ENCODE measurements at regions not wholly inside any gene's neighbourhood (a gene's known extent, or its start where the extent isn't known, plus 50 kb on each side); places are given as distances from the start of the nearest gene placed in this dataset.
"Not testable (repeated sequence)": the region's sequence is repeated elsewhere in the genome, so short reads cannot be mapped to it uniquely, and the experiment has no call there.

DNA sequence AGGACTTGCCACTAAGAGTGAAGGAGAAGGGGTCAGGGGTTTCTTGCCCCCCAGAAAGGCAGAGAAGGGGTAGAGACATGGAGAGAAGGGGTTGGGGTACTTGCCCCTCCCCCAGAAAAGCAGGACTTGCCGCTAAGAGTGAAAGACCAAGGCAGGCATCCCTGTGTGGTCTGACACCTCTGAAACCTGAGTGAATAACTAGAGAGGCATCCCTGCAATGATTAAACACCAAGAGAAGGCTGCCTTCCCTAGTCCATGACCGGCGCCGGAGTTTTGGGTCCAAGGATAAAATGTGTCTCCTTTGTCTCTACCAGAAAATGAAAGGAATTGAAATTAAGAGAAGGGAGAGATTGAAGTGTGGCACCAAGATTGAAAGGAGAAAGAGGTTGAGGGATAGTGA lies 102.3 kb upstream of the SLC7A14 start:
- H3K27ac ChIP-seq (ENCODE audit: low read depth, low read length); H3K36me3 ChIP-seq (ENCODE audit: insufficient read depth, low read length); H3K4me1 ChIP-seq (ENCODE audit: insufficient read depth, low read length); H3K4me3 ChIP-seq (ENCODE audit: low read length); H3K27me3 ChIP-seq (ENCODE audit: insufficient read depth, low read length); H3K9me3 ChIP-seq (ENCODE audit: insufficient read depth, low read depth, low read length); H3K9ac ChIP-seq (ENCODE audit: low read depth, low read length): not testable (repeated sequence)
- WGBS: 92% methylated on average over 4 of the region's 4 CpGs

DNA sequence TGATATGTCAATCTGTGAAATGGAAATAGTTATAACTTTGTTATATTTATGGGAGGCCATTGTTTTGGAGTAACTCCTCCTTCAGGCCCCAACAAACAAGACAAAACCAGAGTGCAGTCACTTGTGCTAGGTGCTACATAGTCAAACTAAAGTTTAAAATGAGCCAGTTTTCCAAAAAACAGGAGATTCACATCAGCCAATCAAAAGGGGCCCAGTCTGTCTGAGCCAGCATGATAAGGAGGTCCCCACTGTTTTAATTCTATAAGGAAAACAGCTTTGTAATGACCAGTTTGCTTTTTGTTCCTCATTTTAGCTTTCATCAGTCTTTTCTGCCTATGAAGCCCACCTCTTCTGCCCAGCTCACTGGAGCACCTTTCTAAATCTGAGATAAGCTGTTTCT lies 94.7 kb upstream of the SLC7A14 start:
- Histone ChIP-seq H3K27me3 (ENCODE audit: insufficient read depth, low read length) (no peaks in the 10 kb centered on the region), H3K9ac (ENCODE audit: low read depth, low read length) (no peak overlapping the region), H3K4me1 (ENCODE audit: insufficient read depth, low read length) (no peaks in the 10 kb centered on the region), H3K4me3 (ENCODE audit: low read length) (no peak overlapping the region), H3K9me3 (ENCODE audit: insufficient read depth, low read depth, low read length) (peaks cover 9% of the 10 kb centered on the region; the same call in 1 of the 2 replicates), H3K27ac (ENCODE audit: low read depth, low read length) (no peak overlapping the region), H3K36me3 (ENCODE audit: insufficient read depth, low read length) (no peaks in the 10 kb centered on the region)

- H3K27ac ChIP-seq (ENCODE audit: low read depth, low read length): no peak overlapping the region
- 89% methylated on average over 3 of the region's 3 CpGs for WGBS
- H3K4me1 ChIP-seq (ENCODE audit: insufficient read depth, low read length): no peaks in the 10 kb centered on the region
- H3K36me3 ChIP-seq (ENCODE audit: insufficient read depth, low read length): no peaks in the 10 kb centered on the region
- no peak overlapping the region for H3K9ac ChIP-seq (ENCODE audit: low read depth, low read length)
- no peaks in the 10 kb centered on the region for H3K27me3 ChIP-seq (ENCODE audit: insufficient read depth, low read length)
- peaks cover 9% of the 10 kb centered on the region; the same call in 1 of the 2 replicates for H3K9me3 ChIP-seq (ENCODE audit: insufficient read depth, low read depth, low read length)
- no peak overlapping the region for H3K4me3 ChIP-seq (ENCODE audit: low read length)
Measured at GRCh38 chr3:170679190-170679589, 93.3 kb upstream of the SLC7A14 start.

DNA sequence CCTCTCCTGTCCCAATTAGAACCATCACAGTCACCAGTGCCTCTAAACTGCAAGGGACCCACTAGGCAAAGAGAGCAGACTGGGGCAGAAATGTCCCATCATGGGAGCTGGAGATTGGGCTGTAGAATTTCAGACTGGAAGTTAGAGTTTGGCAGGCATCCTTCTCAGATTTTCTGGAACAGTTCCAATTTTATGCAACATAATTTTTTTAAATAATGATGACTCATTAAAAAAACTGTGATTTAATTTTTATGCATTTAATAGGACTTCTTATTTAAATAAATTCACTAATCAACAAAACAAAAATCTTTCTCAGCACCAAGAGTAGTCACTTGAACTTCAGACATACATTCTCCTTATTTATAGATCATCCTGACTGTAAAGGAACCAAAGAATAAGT lies 84.6 kb upstream of the SLC7A14 start:
- Histone ChIP-seq H3K9me3 (ENCODE audit: insufficient read depth, low read depth, low read length) (peaks cover 11% of the 10 kb centered on the region), H3K27me3 (ENCODE audit: insufficient read depth, low read length) (no peaks in the 10 kb centered on the region), H3K4me3 (ENCODE audit: low read length) (no peak overlapping the region), H3K4me1 (ENCODE audit: insufficient read depth, low read length) (no peaks in the 10 kb centered on the region), H3K36me3 (ENCODE audit: insufficient read depth, low read length) (no peaks in the 10 kb centered on the region), H3K9ac (ENCODE audit: low read depth, low read length) (no peak overlapping the region), H3K27ac (ENCODE audit: low read depth, low read length) (no peak overlapping the region)

DNA sequence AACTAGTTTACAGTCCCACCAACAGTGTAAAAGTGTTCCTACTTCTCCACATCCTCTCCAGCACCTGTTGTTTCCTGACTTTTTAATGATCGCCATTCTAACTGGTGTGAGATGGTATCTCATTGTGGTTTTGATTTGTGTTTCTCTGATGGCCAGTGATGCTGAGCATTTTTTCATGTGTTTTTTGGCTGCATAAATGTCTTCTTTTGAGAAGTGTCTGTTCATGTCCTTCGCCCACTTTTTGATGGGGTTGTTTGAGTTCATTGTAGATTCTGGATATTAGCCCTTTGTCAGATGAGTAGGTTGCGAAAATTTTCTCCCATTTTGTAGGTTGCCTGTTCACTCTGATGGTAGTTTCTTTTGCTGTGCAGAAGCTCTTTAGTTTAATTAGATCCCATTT lies 77.1 kb upstream of the SLC7A14 start:
- H3K36me3 ChIP-seq (ENCODE audit: insufficient read depth, low read length); H3K27me3 ChIP-seq (ENCODE audit: insufficient read depth, low read length); H3K4me3 ChIP-seq (ENCODE audit: low read length); H3K9ac ChIP-seq (ENCODE audit: low read depth, low read length); H3K27ac ChIP-seq (ENCODE audit: low read depth, low read length); H3K9me3 ChIP-seq (ENCODE audit: insufficient read depth, low read depth, low read length); H3K4me1 ChIP-seq (ENCODE audit: insufficient read depth, low read length): not testable (repeated sequence)
- WGBS: 96% methylated on average over 2 of the region's 3 CpGs

DNA sequence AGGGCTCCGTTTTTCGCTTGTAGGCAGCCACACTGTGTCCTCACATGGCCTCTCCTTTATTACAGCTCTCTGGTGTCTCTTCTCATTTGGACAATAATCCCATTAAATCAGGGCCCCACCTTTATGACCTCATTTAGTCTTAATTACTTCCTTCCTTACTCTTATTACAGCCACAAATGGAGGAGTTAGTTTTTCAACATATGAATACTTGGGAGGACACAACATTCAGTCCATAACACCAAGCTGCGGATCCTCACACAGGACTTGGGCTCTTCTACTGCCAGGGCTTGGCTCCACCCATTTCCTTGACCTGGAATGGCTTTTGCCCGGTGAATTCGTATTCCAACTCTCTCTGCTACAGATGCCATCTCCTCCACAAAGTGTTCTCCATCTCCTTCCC lies 74.3 kb upstream of the SLC7A14 start:
- Histone ChIP-seq H3K9me3 (ENCODE audit: insufficient read depth, low read depth, low read length) (no peaks in the 10 kb centered on the region), H3K4me3 (ENCODE audit: low read length) (no peak overlapping the region), H3K27ac (ENCODE audit: low read depth, low read length) (no peak overlapping the region), H3K9ac (ENCODE audit: low read depth, low read length) (no peak overlapping the region), H3K36me3 (ENCODE audit: insufficient read depth, low read length) (no peaks in the 10 kb centered on the region), H3K27me3 (ENCODE audit: insufficient read depth, low read length) (no peaks in the 10 kb centered on the region), H3K4me1 (ENCODE audit: insufficient read depth, low read length) (no peaks in the 10 kb centered on the region)
- WGBS: 84% methylated on average over 5 of the region's 5 CpGs

DNA sequence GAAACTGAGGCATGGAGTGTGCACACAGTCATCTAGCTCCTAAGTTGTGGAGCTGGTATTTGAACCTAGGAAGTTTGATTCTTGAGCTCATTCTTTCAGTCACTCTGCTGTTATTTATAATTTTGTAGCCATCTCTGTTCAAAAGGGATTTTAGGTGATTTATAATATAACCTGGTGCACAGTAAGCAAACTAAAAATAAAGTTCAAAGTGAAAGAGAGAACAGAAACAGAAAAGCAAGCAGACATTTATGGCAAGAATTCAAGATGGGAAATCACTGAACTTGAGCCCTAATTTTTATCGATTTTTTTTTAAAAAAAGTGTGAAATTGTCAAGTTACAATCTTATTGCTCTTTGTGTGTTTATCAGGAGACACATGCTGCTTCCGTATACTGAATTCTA lies 71.4 kb upstream of the SLC7A14 start:
- no peaks in the 10 kb centered on the region for H3K9me3 ChIP-seq (ENCODE audit: insufficient read depth, low read depth, low read length)
- H3K4me3 ChIP-seq (ENCODE audit: low read length): no peak overlapping the region
- H3K27me3 ChIP-seq (ENCODE audit: insufficient read depth, low read length): no peaks in the 10 kb centered on the region
- H3K27ac ChIP-seq (ENCODE audit: low read depth, low read length): no peak overlapping the region
- WGBS: 98% methylated on average over 2 of the region's 2 CpGs
- no peaks in the 10 kb centered on the region for H3K36me3 ChIP-seq (ENCODE audit: insufficient read depth, low read length)
- no peaks in the 10 kb centered on the region for H3K4me1 ChIP-seq (ENCODE audit: insufficient read depth, low read length)
- no peak overlapping the region for H3K9ac ChIP-seq (ENCODE audit: low read depth, low read length)

GRCh38 chr3:170656284-170656683 lies 70.4 kb upstream of the SLC7A14 start:
- WGBS: 96% methylated on average over 2 of the region's 2 CpGs

DNA sequence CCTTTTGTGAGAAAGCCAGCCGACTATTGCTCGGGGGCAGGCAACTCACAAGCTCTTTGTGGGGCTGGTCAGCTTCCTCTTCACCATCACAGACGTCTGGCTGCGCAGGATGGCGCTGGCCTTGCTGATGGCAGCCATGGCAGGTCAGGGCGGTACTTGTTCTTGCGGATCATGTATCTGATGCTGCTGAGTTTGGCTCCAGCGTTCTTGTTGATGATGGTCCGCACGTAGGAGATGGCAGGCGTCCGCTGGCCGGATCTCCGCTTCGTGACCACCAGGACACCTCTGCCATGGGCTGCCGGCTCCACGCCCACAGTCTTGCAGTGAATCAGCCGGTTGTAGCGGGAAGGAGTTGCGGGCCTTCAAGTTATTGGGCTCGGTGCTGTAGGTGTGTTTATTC lies 67.9 kb upstream of the SLC7A14 start:
- no peaks in the 10 kb centered on the region for H3K4me1 ChIP-seq (ENCODE audit: insufficient read depth, low read length)
- no peak overlapping the region for H3K9ac ChIP-seq (ENCODE audit: low read depth, low read length)
- no peaks in the 10 kb centered on the region for H3K27me3 ChIP-seq (ENCODE audit: insufficient read depth, low read length)
- H3K36me3 ChIP-seq (ENCODE audit: insufficient read depth, low read length): no peaks in the 10 kb centered on the region
- no peak overlapping the region for H3K27ac ChIP-seq (ENCODE audit: low read depth, low read length)
- no peak overlapping the region for H3K4me3 ChIP-seq (ENCODE audit: low read length)
- 97% methylated on average over 21 of the region's 21 CpGs for WGBS
- H3K9me3 ChIP-seq (ENCODE audit: insufficient read depth, low read depth, low read length): no peaks in the 10 kb centered on the region

More at GRCh38 chr3:170656284-170656683, 70.4 kb upstream of the SLC7A14 start:
- H3K9ac ChIP-seq (ENCODE audit: low read depth, low read length): no peak overlapping the region
- no peak overlapping the region for H3K27ac ChIP-seq (ENCODE audit: low read depth, low read length)
- H3K4me3 ChIP-seq (ENCODE audit: low read length): no peak overlapping the region
- H3K36me3 ChIP-seq (ENCODE audit: insufficient read depth, low read length): no peaks in the 10 kb centered on the region
- H3K4me1 ChIP-seq (ENCODE audit: insufficient read depth, low read length): no peaks in the 10 kb centered on the region
- no peaks in the 10 kb centered on the region for H3K9me3 ChIP-seq (ENCODE audit: insufficient read depth, low read depth, low read length)
- no peaks in the 10 kb centered on the region for H3K27me3 ChIP-seq (ENCODE audit: insufficient read depth, low read length)

DNA sequence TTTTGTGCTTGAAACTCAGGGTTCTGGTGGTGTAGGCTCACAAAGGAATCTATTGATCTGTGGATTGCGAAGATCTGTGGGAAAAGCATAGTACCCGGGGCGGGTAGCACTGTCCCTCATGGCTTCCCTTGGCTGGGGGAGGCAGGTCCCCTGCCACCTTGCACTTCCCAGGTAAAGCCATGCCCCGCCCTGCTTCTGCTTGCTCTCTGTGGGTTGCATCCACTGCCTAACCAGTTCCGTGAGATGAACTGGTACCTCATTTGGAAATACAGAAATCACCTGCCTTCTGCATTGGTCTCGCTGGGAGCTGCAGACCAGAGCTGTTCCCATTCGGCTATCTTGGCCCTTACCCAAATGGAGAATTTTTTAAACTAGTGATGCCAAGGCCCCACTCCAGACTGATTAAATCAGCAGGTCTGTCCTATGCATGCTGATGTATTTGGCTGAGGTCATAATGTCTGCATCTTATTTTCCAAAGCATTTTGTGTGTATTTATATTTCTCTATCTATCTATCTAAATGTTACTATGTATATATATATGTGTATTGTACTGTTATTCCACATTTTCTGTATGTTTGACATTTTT lies 65.5 kb upstream of the SLC7A14 start:
- H3K27me3 ChIP-seq (ENCODE audit: insufficient read depth, low read length): no peaks in the 10 kb centered on the region
- no peaks in the 10 kb centered on the region for H3K4me1 ChIP-seq (ENCODE audit: insufficient read depth, low read length)
- no peaks in the 10 kb centered on the region for H3K36me3 ChIP-seq (ENCODE audit: insufficient read depth, low read length)
- H3K9me3 ChIP-seq (ENCODE audit: insufficient read depth, low read depth, low read length): no peaks in the 10 kb centered on the region
- no peak overlapping the region for H3K27ac ChIP-seq (ENCODE audit: low read depth, low read length)
- WGBS: 93% methylated on average over 7 of the region's 7 CpGs
- H3K9ac ChIP-seq (ENCODE audit: low read depth, low read length): no peak overlapping the region
- no peak overlapping the region for H3K4me3 ChIP-seq (ENCODE audit: low read length)

DNA sequence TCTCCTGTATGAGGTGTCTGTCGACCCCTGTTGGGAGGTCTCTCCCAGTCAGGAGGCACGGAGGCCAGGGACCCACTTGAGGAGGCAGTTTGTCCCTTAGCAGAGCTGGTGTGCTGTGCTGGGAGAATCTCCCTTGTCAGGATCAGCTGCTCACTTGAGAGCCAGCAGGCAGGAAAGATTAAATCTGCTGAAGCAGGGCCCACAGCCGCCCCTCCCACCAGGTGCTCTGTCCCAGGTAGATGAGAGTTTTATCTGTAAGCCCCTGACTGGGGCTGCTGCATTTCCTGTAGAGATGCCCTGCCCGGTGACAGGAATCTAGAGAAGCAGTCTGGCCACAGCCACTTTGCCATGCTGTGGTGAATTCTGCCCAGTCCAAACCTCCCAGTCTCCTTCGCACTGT lies 64.7 kb upstream of the SLC7A14 start:
- not testable (repeated sequence) for H3K27ac ChIP-seq (ENCODE audit: low read depth, low read length); H3K4me1 ChIP-seq (ENCODE audit: insufficient read depth, low read length); H3K27me3 ChIP-seq (ENCODE audit: insufficient read depth, low read length); H3K9me3 ChIP-seq (ENCODE audit: insufficient read depth, low read depth, low read length); H3K4me3 ChIP-seq (ENCODE audit: low read length); H3K9ac ChIP-seq (ENCODE audit: low read depth, low read length); H3K36me3 ChIP-seq (ENCODE audit: insufficient read depth, low read length)
- 83% methylated on average over 5 of the region's 5 CpGs for WGBS

DNA sequence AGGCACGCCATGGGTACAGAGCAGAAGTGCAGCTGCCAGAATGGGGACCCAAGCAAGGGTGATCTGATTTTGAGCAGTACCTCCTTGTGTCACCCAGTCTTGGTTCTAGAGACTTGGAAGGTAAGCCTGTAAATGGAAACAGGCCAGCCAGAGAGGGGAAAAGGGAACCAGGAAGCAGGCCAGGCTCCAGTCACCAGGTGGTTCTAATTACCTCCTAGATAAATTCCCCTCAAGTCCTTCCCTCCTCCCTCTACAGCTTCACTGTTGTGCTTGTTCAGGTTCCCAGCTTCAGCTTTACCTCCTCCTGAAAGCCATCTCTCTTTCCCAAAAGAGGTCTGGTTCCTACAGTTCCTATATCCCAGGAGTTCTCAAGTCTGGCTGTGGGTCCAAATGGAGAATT lies 58.8 kb upstream of the SLC7A14 start:
- H3K9me3 ChIP-seq (ENCODE audit: insufficient read depth, low read depth, low read length): no peaks in the 10 kb centered on the region

More for the DNA sequence above, 58.8 kb upstream of the SLC7A14 start:
- Histone ChIP-seq H3K4me1 (ENCODE audit: insufficient read depth, low read length) (no peaks in the 10 kb centered on the region), H3K27me3 (ENCODE audit: insufficient read depth, low read length) (no peaks in the 10 kb centered on the region), H3K27ac (ENCODE audit: low read depth, low read length) (no peak overlapping the region), H3K36me3 (ENCODE audit: insufficient read depth, low read length) (no peaks in the 10 kb centered on the region), H3K9ac (ENCODE audit: low read depth, low read length) (no peak overlapping the region), H3K4me3 (ENCODE audit: low read length) (no peak overlapping the region)
- WGBS: 91% methylated on average over 1 of the region's 1 CpG

Measured in HUES64 (cell line).